ENCODE measurements at regions not wholly inside any gene's neighbourhood (a gene's known extent, or its start where the extent isn't known, plus 50 kb on each side); places are given as distances from the start of the nearest gene placed in this dataset.
"Not testable (repeated sequence)": the region's sequence is repeated elsewhere in the genome, so short reads cannot be mapped to it uniquely, and the experiment has no call there.

- FAIRE-seq = no peak
- no peak for DNase-seq (ENCODE audit: low spot score in 2 of 2)
These were observed 170.6 kb downstream of the MSN start for GRCh38 chrX:65837875-65838549.

GRCh38 chrX:65831268-65831667 lies 163.8 kb downstream of the MSN start:
- FAIRE-seq (no peak), DNase-seq (ENCODE audit: low spot score in 2 of 2) (no peak)

GRCh38 chrX:65828599-65828998 lies 161.1 kb downstream of the MSN start:
- DNase-seq (ENCODE audit: low spot score in 2 of 2) = no peak
- FAIRE-seq = no peak

GRCh38 chrX:65825226-65825625 lies 157.8 kb downstream of the MSN start:
- DNase-seq (ENCODE audit: low spot score in 2 of 2); FAIRE-seq: not testable (repeated sequence)

GRCh38 chrX:65821721-65822496 lies 154.5 kb downstream of the MSN start:
- peak in 1 of 2 donors; percentile 1 for DNase-seq (ENCODE audit: low spot score in 2 of 2)
- FAIRE-seq = no peak

- DNase-seq (ENCODE audit: low spot score in 2 of 2); FAIRE-seq: not testable (repeated sequence)
These were observed 152.5 kb downstream of the MSN start for GRCh38 chrX:65819983-65820382.

- DNase-seq (ENCODE audit: low spot score in 2 of 2) = no peak
These were observed 145.8 kb downstream of the MSN start for GRCh38 chrX:65813245-65813644.

GRCh38 chrX:65811558-65812228 lies 144.2 kb downstream of the MSN start:
- no peak for FAIRE-seq
- DNase-seq (ENCODE audit: low spot score in 2 of 2) = no peak

More at GRCh38 chrX:65813245-65813644, 145.8 kb downstream of the MSN start:
- FAIRE-seq = no peak

Measured in frontal cortex (tissue), 3 donors.